ENCODE measurements at regions not wholly inside any gene's neighbourhood (a gene's known extent, or its start where the extent isn't known, plus 50 kb on each side); places are given as distances from the start of the nearest gene placed in this dataset.

GRCh38 chr4:38568768-38569167, 95.2 kb upstream of the KLF3 start:
- TF ChIP-seq YY1 (IDR thresholded peaks at IDR 0.05; ENCODE audit: insufficient read depth, insufficient read length) (no peak), SUZ12 (IDR thresholded peaks at IDR 0.05; ENCODE audit: extremely low read depth, insufficient read depth, insufficient read length) (no peak), ZNF274 (IDR thresholded peaks at IDR 0.05; ENCODE audit: low read depth, low read length) (no peak)
